IMR-90 (cell line): ENCODE measurements at regions not wholly inside any gene's neighbourhood (a gene's known extent, or its start where the extent isn't known, plus 50 kb on each side); places are given as distances from the start of the nearest gene placed in this dataset.
A peak's percentile ranks its signal among the peaks of the same experiment; 100 is the strongest.

ENCODE experiments used
- ATAC-seq: fragments of 200-7000 bp; cut with Tn5 transposase; 2 replicates; pipeline ENCODE4 v1.9.1; 2020; ENCODE audit warnings: low read depth, mild to moderate bottlenecking, moderate library complexity
- BruUV-seq: library from RNA; stranded (reverse); fragments of 400-500 nt; replicated peaks from 2 replicates; lab custom pipeline; 2021; lab: Mats Ljungman, UMichigan
- CTCF ChIA-PET: fragments of 300-600 bp; formaldehyde crosslinking; extraction: SDS; loops from one replicate; lab custom pipeline; 2021; ENCODE audit warnings: antibody characterized with exemption; lab: Yijun Ruan, JAX
- POLR2A ChIA-PET: fragments of 300-600 bp; sonication (Branson Sonifier 250); formaldehyde crosslinking; loops from one replicate; lab custom pipeline; 2022; ENCODE audit warnings: antibody characterized with exemption; ENCODE audit not compliant: unreplicated experiment; lab: Charles Lee
- DNase-seq: peaks from one replicate; pipeline ENCODE4 v3.0.0; 2013
- H2AFZ ChIP-seq: replicated peaks from 2 replicates; pipeline ENCODE3; 2013; ENCODE audit warnings: low read length, mild to moderate bottlenecking; ENCODE audit not compliant: poor library complexity
- H2AK5ac ChIP-seq: 2 replicates; pipeline ENCODE4 v1.6.1; 2013; ENCODE audit warnings: low read depth, low read length, inconsistent platforms
- H2AK9ac ChIP-seq: replicated peaks from 2 replicates; pipeline ENCODE3; 2013; ENCODE audit warnings: mild to moderate bottlenecking, low read depth, low read length, moderate library complexity; ENCODE audit not compliant: poor library complexity
- H2BK120ac ChIP-seq: 2 replicates; pipeline ENCODE4 v1.6.1; 2013; ENCODE audit warnings: low read depth, low read length, inconsistent platforms
- H2BK15ac ChIP-seq: 3 replicates; pipeline ENCODE4 v1.6.1; 2013; ENCODE audit warnings: low read depth, low read length, inconsistent platforms
- H2BK20ac ChIP-seq: 2 replicates; pipeline ENCODE4 v1.6.1; 2013; ENCODE audit warnings: low read depth, mild to moderate bottlenecking, inconsistent platforms, low read length, moderate library complexity
- H2BK5ac ChIP-seq: 2 replicates; pipeline ENCODE4 v1.6.1; 2013; ENCODE audit warnings: mild to moderate bottlenecking, low read depth, low read length, inconsistent platforms; ENCODE audit not compliant: poor library complexity, severe bottlenecking
- H3K14ac ChIP-seq: replicated peaks from 2 replicates; pipeline ENCODE4 v1.6.1; 2013; ENCODE audit warnings: low read depth, low read length, inconsistent platforms
- H3K18ac ChIP-seq: 2 replicates; pipeline ENCODE4 v1.6.1; 2013; ENCODE audit warnings: low read depth, low read length, control low read depth
- H3K23ac ChIP-seq: 2 replicates; pipeline ENCODE4 v1.6.1; 2013; ENCODE audit warnings: low read depth, low read length, inconsistent platforms
- H3K27ac ChIP-seq: 2 replicates; pipeline ENCODE4 v1.5.1; 2013; ENCODE audit warnings: mild to moderate bottlenecking, control low read depth, low read length; ENCODE audit not compliant: insufficient read depth
- H3K27me3 ChIP-seq: 2 replicates; pipeline ENCODE4 v1.6.1; 2013; ENCODE audit warnings: low read length; ENCODE audit not compliant: control insufficient read depth, insufficient read depth
- H3K36me3 ChIP-seq: 2 replicates; pipeline ENCODE4 v1.6.1; 2013; ENCODE audit warnings: low read length, mixed read lengths; ENCODE audit not compliant: control insufficient read depth, insufficient read depth
- H3K4ac ChIP-seq: 2 replicates; pipeline ENCODE4 v1.6.1; 2013; ENCODE audit warnings: low read depth, low read length, inconsistent platforms
- H3K4me1 ChIP-seq: 2 replicates; pipeline ENCODE4 v1.6.1; 2013; ENCODE audit warnings: low read length, mixed read lengths; ENCODE audit not compliant: control insufficient read depth, insufficient read depth
- H3K4me2 ChIP-seq: 2 replicates; pipeline ENCODE4 v1.6.1; 2013; ENCODE audit warnings: low read depth, mild to moderate bottlenecking, control low read depth, low read length, moderate library complexity
- H3K4me3 ChIP-seq: 2 replicates; pipeline ENCODE4 v1.5.1; 2013; ENCODE audit warnings: low read depth, mild to moderate bottlenecking, control low read depth, low read length, moderate library complexity; ENCODE audit not compliant: insufficient read depth
- H3K56ac ChIP-seq: 2 replicates; pipeline ENCODE4 v1.6.1; 2013; ENCODE audit warnings: low read length, inconsistent platforms; ENCODE audit not compliant: insufficient read depth; ENCODE audit errors: extremely low read depth
- H3K79me1 ChIP-seq, 2 experiments: 2 replicates each; pipeline ENCODE4 v1.6.1; 2013; ENCODE audit warnings: low read length in 2 of 2, inconsistent platforms in 1 of 2, low read depth in 1 of 2
- H3K9ac ChIP-seq: 2 replicates; pipeline ENCODE4 v1.6.1; 2013; ENCODE audit warnings: low read depth, low read length, control low read depth
- H3K9me1 ChIP-seq: 2 replicates; pipeline ENCODE4 v1.6.1; 2013; ENCODE audit warnings: low read length, inconsistent platforms; ENCODE audit not compliant: insufficient read depth
- H3K9me3 ChIP-seq: 2 replicates; pipeline ENCODE4 v1.6.1; 2013; ENCODE audit warnings: low read length; ENCODE audit not compliant: control insufficient read depth, insufficient read depth
- H4K20me1 ChIP-seq: 2 replicates; pipeline ENCODE4 v1.6.1; 2013; ENCODE audit warnings: low read length, inconsistent platforms; ENCODE audit not compliant: insufficient read depth
- H4K5ac ChIP-seq: 2 replicates; pipeline ENCODE4 v1.6.1; 2013; ENCODE audit warnings: mild to moderate bottlenecking, low read depth, low read length, control low read depth
- H4K8ac ChIP-seq, 2 experiments: 2 replicates each; pipeline ENCODE4 v1.6.1; 2013; ENCODE audit warnings: low read depth in 2 of 2, low read length in 2 of 2, control low read depth in 1 of 2, inconsistent platforms in 1 of 2
- H4K91ac ChIP-seq: 2 replicates; pipeline ENCODE4 v1.6.1; 2013; ENCODE audit warnings: low read depth, low read length, inconsistent platforms; ENCODE audit not compliant: insufficient read depth
- BHLHE40 ChIP-seq: fragments of 150-350 bp; IDR thresholded peaks from 2 replicates; pipeline ENCODE4 v1.6.1; 2016; ENCODE audit warnings: mild to moderate bottlenecking, low read depth, low read length
- CEBPB ChIP-seq: IDR thresholded peaks from 2 replicates; pipeline ENCODE4 v1.6.1; 2012; ENCODE audit warnings: low read depth, low read length, improper control_type of control experiment
- CHD1 ChIP-seq: IDR thresholded peaks from 2 replicates; pipeline ENCODE4 v1.6.1; 2012; ENCODE audit warnings: low read depth, low read length, improper control_type of control experiment
- CTCF ChIP-seq: conservative IDR thresholded peaks from 2 replicates; pipeline ENCODE4 v1.5.1; 2012; ENCODE audit warnings: mild to moderate bottlenecking, low read depth, low read length, improper control_type of control experiment
- ELK1 ChIP-seq: fragments of 150-350 bp; IDR thresholded peaks from 2 replicates; pipeline ENCODE4 v1.6.1; 2016; ENCODE audit warnings: low read depth, mild to moderate bottlenecking, low read length, moderate library complexity, borderline replicate concordance
- FOS ChIP-seq: fragments of 150-350 bp; IDR thresholded peaks from 2 replicates; pipeline ENCODE4 v1.6.1; 2016; ENCODE audit warnings: low read depth, low read length
- MAFK ChIP-seq: IDR thresholded peaks from 2 replicates; pipeline ENCODE4 v1.6.1; 2012; ENCODE audit warnings: low read depth, low read length, improper control_type of control experiment
- MAZ ChIP-seq: IDR thresholded peaks from 2 replicates; pipeline ENCODE4 v1.6.1; 2012; ENCODE audit warnings: low read depth, mild to moderate bottlenecking, low read length, improper control_type of control experiment, moderate library complexity, borderline replicate concordance
- MXI1 ChIP-seq: IDR thresholded peaks from 2 replicates; pipeline ENCODE4 v1.6.1; 2012; ENCODE audit warnings: low read depth, mild to moderate bottlenecking, low read length, moderate library complexity, borderline replicate concordance
- NFE2L2 ChIP-seq: fragments of 150-350 bp; IDR thresholded peaks from 2 replicates; pipeline ENCODE4 v1.6.1; 2016; ENCODE audit warnings: low read depth, mild to moderate bottlenecking, low read length
- POLR2A ChIP-seq: IDR thresholded peaks from 2 replicates; pipeline ENCODE4 v1.6.1; 2012; ENCODE audit warnings: mild to moderate bottlenecking, low read depth, low read length
- RCOR1 ChIP-seq: IDR thresholded peaks from 2 replicates; pipeline ENCODE4 v1.6.1; 2012; ENCODE audit warnings: mild to moderate bottlenecking, low read length, improper control_type of control experiment; ENCODE audit not compliant: insufficient replicate concordance
- RFX5 ChIP-seq: IDR thresholded peaks from 2 replicates; pipeline ENCODE4 v1.8.0; 2012; ENCODE audit warnings: low read depth, mild to moderate bottlenecking, low read length, moderate library complexity
- SMC3 ChIP-seq: fragments of 150-350 bp; IDR thresholded peaks from 2 replicates; pipeline ENCODE4 v1.6.1; 2016; ENCODE audit warnings: low read depth, mild to moderate bottlenecking, antibody characterized with exemption, low read length, moderate library complexity
- WGBS, 2 experiments: methylation state at CpG; one replicate each; pipeline versions ENCODE4 v1.1.5 to v1.1.7; 2013; ENCODE audit warnings: missing lambda C conversion rate in 2 of 2; ENCODE audit not compliant: insufficient read length in 1 of 2; ENCODE audit errors: extremely low coverage in 2 of 2; 5-methylcytosine and 5-hydroxymethylcytosine counted together
- dilution Hi-C: fragments of 300-500 bp; cut with HindIII; formaldehyde crosslinking; loops from one replicate; pipeline ENCODE4 v1.14.3; 2018; ENCODE audit warnings: low sequenced_read_pairs; ENCODE audit not compliant: unreplicated experiment
- in situ Hi-C: fragments of 300-500 bp; cut with MboI; formaldehyde crosslinking; loops from 3 replicates; pipeline ENCODE4 v1.14.3; 2019; ENCODE audit warnings: low sequenced_read_pairs, inconsistent platforms, mixed read lengths
- intact Hi-C: fragments of 100-400 bp; cut with micrococcal nuclease; formaldehyde crosslinking; loops from 2 replicates; pipeline ENCODE4 v1.10.0; 2022
- TF ChIP-seq, protein P1 (sequence below): fragments of 150-350 bp; IDR thresholded peaks from 2 replicates; pipeline ENCODE4 v1.6.1; 2017; ENCODE audit warnings: mild to moderate bottlenecking, antibody characterized with exemption, low read length, low read depth

GRCh38 chr6:15960740-15961634, 167.9 kb upstream of the MYLIP start:
- no peaks in the 10 kb centered on the region for H3K79me1 ChIP-seq
- intact Hi-C loops (no loop called here), in situ Hi-C loops (no loop called here), dilution Hi-C loops (no loop called here)
- no peak for ATAC-seq
- H3K36me3 ChIP-seq, result no peaks in the 10 kb centered on the region
- H3K23ac ChIP-seq, result no peak overlapping the region
- no peak overlapping the region for H2AK5ac ChIP-seq
- H3K4me3 ChIP-seq, result no peak overlapping the region
- WGBS, 2 experiments, result 67% methylated on average over 3 of the region's 7 CpGs; no CpG with 5 or more reads in 1 of the 2 experiments
- no peak overlapping the region for H3K9ac ChIP-seq
- no peaks in the 10 kb centered on the region; the same call in 1 of the 2 replicates for H3K9me1 ChIP-seq
- BruUV-seq, result no TSS peak
- H2AK9ac ChIP-seq, result no peak overlapping the region
- no peaks in the 10 kb centered on the region for H4K20me1 ChIP-seq
- no peaks in the 10 kb centered on the region; the same call in 1 of the 2 replicates for H3K27me3 ChIP-seq
- H2BK20ac ChIP-seq, result no peak overlapping the region
- no peak overlapping the region for H2BK15ac ChIP-seq
- H3K9me3 ChIP-seq, result no peaks in the 10 kb centered on the region
- H3K56ac ChIP-seq, result no peak overlapping the region
- H4K91ac ChIP-seq, result no peak overlapping the region
- no peak overlapping the region for H3K4ac ChIP-seq
- no peak overlapping the region for H4K8ac ChIP-seq
- H2AFZ ChIP-seq, result peak overlapping the region; percentile 34
- no peak overlapping the region for H3K27ac ChIP-seq
- H3K4me2 ChIP-seq, result no peak overlapping the region
- H3K4me1 ChIP-seq, result no peaks in the 10 kb centered on the region; the same call in 1 of the 2 replicates
- H3K14ac ChIP-seq, result no peak overlapping the region
- H2BK5ac ChIP-seq, result no peak overlapping the region
- ChIA-PET POLR2A (no interaction called here), CTCF (no interaction called here)
- DNase-seq, result no peak
- no peak overlapping the region for H2BK120ac ChIP-seq
- H4K5ac ChIP-seq, result no peak overlapping the region
- H3K18ac ChIP-seq, result no peak overlapping the region
- no peak for TF ChIP-seq ELK1
- no peak for TF ChIP-seq NFE2L2
- TF ChIP-seq SMC3, result no peak
- TF ChIP-seq MXI1, result no peak
- no peak for TF ChIP-seq CHD1
- no peak for TF ChIP-seq RCOR1
- TF ChIP-seq, protein P1, sequence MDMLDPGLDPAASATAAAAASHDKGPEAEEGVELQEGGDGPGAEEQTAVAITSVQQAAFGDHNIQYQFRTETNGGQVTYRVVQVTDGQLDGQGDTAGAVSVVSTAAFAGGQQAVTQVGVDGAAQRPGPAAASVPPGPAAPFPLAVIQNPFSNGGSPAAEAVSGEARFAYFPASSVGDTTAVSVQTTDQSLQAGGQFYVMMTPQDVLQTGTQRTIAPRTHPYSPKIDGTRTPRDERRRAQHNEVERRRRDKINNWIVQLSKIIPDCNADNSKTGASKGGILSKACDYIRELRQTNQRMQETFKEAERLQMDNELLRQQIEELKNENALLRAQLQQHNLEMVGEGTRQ, result no peak
- TF ChIP-seq POLR2A, result no peak
- no peak for TF ChIP-seq MAFK
- no peak for TF ChIP-seq MAZ
- no peak for TF ChIP-seq CEBPB
- no peak for TF ChIP-seq FOS
- TF ChIP-seq RFX5, result no peak
- no peak for TF ChIP-seq BHLHE40
- no peak for TF ChIP-seq CTCF
